Fibroblast of lung (primary cell): ENCODE measurements at regions not wholly inside any gene's neighbourhood (a gene's known extent, or its start where the extent isn't known, plus 50 kb on each side); places are given as distances from the start of the nearest gene placed in this dataset.

Experiments used
- DNase-seq, 2 donors: peaks; one replicate each; pipeline versions ENCODE4 v3.0.0 to v3.0.0-alpha.2; 2010; ENCODE audit warnings: low read depth in 2 of 2
- H2AFZ ChIP-seq: 2 replicates; pipeline ENCODE4 v1.5.1; 2012; ENCODE audit warnings: low read length, control low read depth, inconsistent platforms
- H3K27ac ChIP-seq: 2 replicates; pipeline ENCODE4 v1.5.1; 2011; ENCODE audit warnings: low read length, control low read depth; ENCODE audit not compliant: insufficient read depth
- H3K27me3 ChIP-seq: 2 replicates; pipeline ENCODE4 v1.5.1; 2011; ENCODE audit warnings: mild to moderate bottlenecking, low read length; ENCODE audit not compliant: control insufficient read depth, insufficient read depth
- H3K36me3 ChIP-seq: 2 replicates; pipeline ENCODE4 v1.5.1; 2011; ENCODE audit warnings: low read length; ENCODE audit not compliant: control insufficient read depth, insufficient read depth
- H3K4me1 ChIP-seq: 2 replicates; pipeline ENCODE4 v1.5.1; 2011; ENCODE audit warnings: low read length; ENCODE audit not compliant: control insufficient read depth, insufficient read depth; ENCODE audit errors: extremely low read depth
- H3K4me2 ChIP-seq: 2 replicates; pipeline ENCODE4 v1.5.1; 2011; ENCODE audit warnings: low read length, control low read depth; ENCODE audit not compliant: insufficient read depth; ENCODE audit errors: extremely low read depth
- H3K4me3 ChIP-seq, 4 experiments: fragments of 200-600 bp in 1 of 4; sonication (generic) in 1 of 4; replicated peaks in 1 of 4; 2 replicates each; pipeline ENCODE4 v1.5.1; 2011 to 2016; ENCODE audit warnings: low read length in 4 of 4, low read depth in 3 of 4, mild to moderate bottlenecking in 3 of 4, control low read depth in 2 of 4, inconsistent platforms in 1 of 4, mixed read lengths in 1 of 4; ENCODE audit not compliant: insufficient read depth in 1 of 4; ENCODE audit errors: control extremely low read depth in 1 of 4
- H3K79me2 ChIP-seq: 2 replicates; pipeline ENCODE4 v1.5.1; 2012; ENCODE audit warnings: mild to moderate bottlenecking, low read length, inconsistent platforms; ENCODE audit not compliant: control insufficient read depth, insufficient read depth
- H3K9ac ChIP-seq: 2 replicates; pipeline ENCODE4 v1.5.1; 2011; ENCODE audit warnings: mild to moderate bottlenecking, low read length, control low read depth; ENCODE audit not compliant: insufficient read depth
- H3K9me3 ChIP-seq: 2 replicates; pipeline ENCODE4 v1.5.1; 2012; ENCODE audit warnings: low read depth, low read length; ENCODE audit not compliant: control insufficient read depth, insufficient read depth
- H4K20me1 ChIP-seq: 2 replicates; pipeline ENCODE4 v1.5.1; 2011; ENCODE audit warnings: low read length; ENCODE audit not compliant: control insufficient read depth, insufficient read depth; ENCODE audit errors: extremely low read depth
- EZH2 ChIP-seq: IDR thresholded peaks from 2 replicates; pipeline ENCODE4 v1.5.1; 2012; ENCODE audit warnings: low read length, control low read depth, mild to moderate bottlenecking; ENCODE audit errors: missing control alignments
- TF ChIP-seq, protein P1 (sequence below), 2 donors: IDR thresholded peaks in 1 of 2; conservative IDR thresholded peaks in 1 of 2; 1 replicate in 1 of 2; 2 replicates in 1 of 2; pipeline ENCODE4 v1.5.1; 2011 to 2012; ENCODE audit warnings: low read length in 2 of 2, control low read depth in 1 of 2, inconsistent platforms in 1 of 2, low read depth in 1 of 2, mild to moderate bottlenecking in 1 of 2

DNA sequence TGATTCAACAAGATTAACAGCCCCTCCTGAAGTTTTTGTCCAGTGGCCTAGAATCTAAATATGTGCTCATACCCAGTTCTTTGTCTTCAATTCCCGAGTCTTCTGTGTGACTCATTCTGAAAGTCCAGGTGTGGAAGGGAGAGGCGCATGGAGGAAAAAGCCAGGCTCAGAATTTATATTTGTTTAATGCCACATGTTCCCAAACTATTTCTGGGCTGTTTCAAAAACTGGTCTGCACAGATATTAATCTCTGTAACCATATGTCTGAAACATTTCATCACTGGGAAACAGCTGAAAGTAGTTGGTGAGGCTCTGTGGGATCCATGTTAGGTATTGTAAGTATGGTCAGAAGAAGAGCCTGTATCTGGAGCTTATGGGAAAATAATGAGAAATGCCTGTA is 266.0 kb downstream of the PAX1 start:
- Histone ChIP-seq H3K27me3 (no peaks in the 10 kb centered on the region), H3K9me3 (no peaks in the 10 kb centered on the region), H4K20me1 (no peaks in the 10 kb centered on the region), H3K27ac (no peak overlapping the region), H2AFZ (no peak overlapping the region), H3K4me2 (no peak overlapping the region), H3K4me1 (no peaks in the 10 kb centered on the region), H3K4me3 (no peak overlapping the region), H3K36me3 (no peaks in the 10 kb centered on the region), H3K9ac (no peak overlapping the region), H3K79me2 (no peaks in the 10 kb centered on the region)
- TF ChIP-seq, protein P1, sequence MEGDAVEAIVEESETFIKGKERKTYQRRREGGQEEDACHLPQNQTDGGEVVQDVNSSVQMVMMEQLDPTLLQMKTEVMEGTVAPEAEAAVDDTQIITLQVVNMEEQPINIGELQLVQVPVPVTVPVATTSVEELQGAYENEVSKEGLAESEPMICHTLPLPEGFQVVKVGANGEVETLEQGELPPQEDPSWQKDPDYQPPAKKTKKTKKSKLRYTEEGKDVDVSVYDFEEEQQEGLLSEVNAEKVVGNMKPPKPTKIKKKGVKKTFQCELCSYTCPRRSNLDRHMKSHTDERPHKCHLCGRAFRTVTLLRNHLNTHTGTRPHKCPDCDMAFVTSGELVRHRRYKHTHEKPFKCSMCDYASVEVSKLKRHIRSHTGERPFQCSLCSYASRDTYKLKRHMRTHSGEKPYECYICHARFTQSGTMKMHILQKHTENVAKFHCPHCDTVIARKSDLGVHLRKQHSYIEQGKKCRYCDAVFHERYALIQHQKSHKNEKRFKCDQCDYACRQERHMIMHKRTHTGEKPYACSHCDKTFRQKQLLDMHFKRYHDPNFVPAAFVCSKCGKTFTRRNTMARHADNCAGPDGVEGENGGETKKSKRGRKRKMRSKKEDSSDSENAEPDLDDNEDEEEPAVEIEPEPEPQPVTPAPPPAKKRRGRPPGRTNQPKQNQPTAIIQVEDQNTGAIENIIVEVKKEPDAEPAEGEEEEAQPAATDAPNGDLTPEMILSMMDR (conservative IDR thresholded peaks at IDR 0.05 in 1 of 2, IDR thresholded peaks at IDR 0.05 in 1 of 2; ENCODE audit: low read depth in 1 of 2, low read length in 2 of 2): no peak
- no peak for TF ChIP-seq EZH2
- DNase-seq: no peak

- DNase-seq: no peak
- no peak overlapping the region for H3K4me2 ChIP-seq
Observed at GRCh38 chr20:21968486-21968885, 263.0 kb downstream of the PAX1 start.

DNA sequence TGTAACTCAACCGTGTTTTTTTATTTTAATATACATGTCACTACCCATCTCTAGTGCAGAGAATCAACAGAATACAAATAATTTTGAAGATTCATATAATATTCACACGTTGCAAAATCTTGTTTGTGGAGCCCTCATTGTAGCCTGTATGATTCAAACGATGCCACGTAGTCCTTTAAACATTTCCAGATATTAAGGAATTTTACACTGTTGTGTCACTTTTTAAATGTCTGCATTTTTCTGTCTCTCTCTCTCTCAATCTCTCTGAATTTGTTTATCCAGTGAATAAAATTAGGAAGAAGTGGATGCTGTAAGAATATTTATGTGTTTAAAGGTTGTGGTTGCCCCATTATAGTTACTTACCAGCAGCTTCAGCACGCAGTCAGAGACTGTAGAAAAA is 262.0 kb downstream of the PAX1 start:
- H3K9ac ChIP-seq: no peak overlapping the region
- no peak for DNase-seq
- H3K36me3 ChIP-seq: no peaks in the 10 kb centered on the region

More at GRCh38 chr20:21968486-21968885, 263.0 kb downstream of the PAX1 start:
- no peaks in the 10 kb centered on the region for H3K79me2 ChIP-seq
- H3K4me1 ChIP-seq: no peaks in the 10 kb centered on the region
- H3K9ac ChIP-seq: no peak overlapping the region
- H2AFZ ChIP-seq: no peak overlapping the region
- H3K4me3 ChIP-seq: no peak overlapping the region
- TF ChIP-seq, protein P1 (conservative IDR thresholded peaks at IDR 0.05 in 1 of 2, IDR thresholded peaks at IDR 0.05 in 1 of 2; ENCODE audit: low read depth in 1 of 2, low read length in 2 of 2): no peak
- TF ChIP-seq EZH2: no peak
- H4K20me1 ChIP-seq: no peaks in the 10 kb centered on the region
- H3K36me3 ChIP-seq: no peaks in the 10 kb centered on the region
- no peaks in the 10 kb centered on the region for H3K27me3 ChIP-seq
- no peaks in the 10 kb centered on the region for H3K9me3 ChIP-seq
- no peak overlapping the region for H3K27ac ChIP-seq

More for the DNA sequence above, 262.0 kb downstream of the PAX1 start:
- Histone ChIP-seq H3K27me3 (no peaks in the 10 kb centered on the region), H3K4me2 (no peak overlapping the region), H2AFZ (no peak overlapping the region), H3K9me3 (no peaks in the 10 kb centered on the region), H3K79me2 (no peaks in the 10 kb centered on the region), H3K4me3 (no peak overlapping the region), H3K4me1 (no peaks in the 10 kb centered on the region), H3K27ac (no peak overlapping the region), H4K20me1 (no peaks in the 10 kb centered on the region)
- TF ChIP-seq, protein P1 (conservative IDR thresholded peaks at IDR 0.05 in 1 of 2, IDR thresholded peaks at IDR 0.05 in 1 of 2; ENCODE audit: low read depth in 1 of 2, low read length in 2 of 2): no peak
- no peak for TF ChIP-seq EZH2
